ENCODE measurements at regions not wholly inside any gene's neighbourhood (a gene's known extent, or its start where the extent isn't known, plus 50 kb on each side); places are given as distances from the start of the nearest gene placed in this dataset.

- ChIA-PET POLR2A (no interaction called here), CTCF (no interaction called here)
- Mint-ChIP-seq H3K9me3 (no peaks in the 10 kb centered on the region), H3K27me3 (peaks cover 6 to 18% (median 8%) of the 10 kb centered on the region in 5 donors), H3K4me1 (peaks cover 8 to 17% (median 14%) of the 10 kb centered on the region in 7 donors), H3K27ac (peak overlapping the region in 1 of 9 donors; percentile 29), H3K4me3 (peak overlapping the region in 1 of 10 donors; percentile 36), H3K36me3 (no peaks in the 10 kb centered on the region)
- H3K9me3 ChIP-seq (ENCODE audit: control insufficient read depth in 2 of 3, low read length in 3 of 3): no peaks in the 10 kb centered on the region
- DNase-seq (peak in 1 of 9 donors; percentile 6), ATAC-seq (no peak)
- no peak overlapping the region for H3K4me3 ChIP-seq (ENCODE audit: low read length)
- no peaks in the 10 kb centered on the region for H3K27me3 ChIP-seq (ENCODE audit: control insufficient read depth in 2 of 2, insufficient read depth in 2 of 2, low read length in 2 of 2)
- no peaks in the 10 kb centered on the region for H3K36me3 ChIP-seq (ENCODE audit: control insufficient read depth in 2 of 3, insufficient read depth in 3 of 3, low read length in 3 of 3)
- H3K27ac ChIP-seq (ENCODE audit: low read depth, low read length): no peak overlapping the region
- H3K4me1 ChIP-seq (ENCODE audit: control insufficient read depth in 2 of 2, insufficient read depth in 2 of 2, low read length in 2 of 2): peaks cover 0 to 5% of the 10 kb centered on the region in 2 donors
- intact Hi-C loops (cut with micrococcal nuclease): no loop called here
Observed at GRCh38 chr2:158042666-158043065, 59.0 kb upstream of the UPP2 start.

GRCh38 chr2:158042245-158042644, 59.4 kb upstream of the UPP2 start:
- H3K9me3 ChIP-seq (ENCODE audit: control insufficient read depth in 2 of 3, low read length in 3 of 3): no peaks in the 10 kb centered on the region
- H3K36me3 Mint-ChIP-seq: no peaks in the 10 kb centered on the region
- ChIA-PET POLR2A (no interaction called here), CTCF (no interaction called here)
- H3K4me1 Mint-ChIP-seq: peaks cover 8 to 17% (median 14%) of the 10 kb centered on the region in 7 donors
- H3K36me3 ChIP-seq (ENCODE audit: control insufficient read depth in 2 of 3, insufficient read depth in 3 of 3, low read length in 3 of 3): no peaks in the 10 kb centered on the region
- peak; percentile 36 for ATAC-seq
- no peak overlapping the region for H3K27ac Mint-ChIP-seq
- no peak overlapping the region for H3K27ac ChIP-seq (ENCODE audit: low read depth, low read length)
- H3K4me3 ChIP-seq (ENCODE audit: low read length): no peak overlapping the region
- intact Hi-C loops (cut with micrococcal nuclease): no loop called here
- H3K27me3 ChIP-seq (ENCODE audit: control insufficient read depth in 2 of 2, insufficient read depth in 2 of 2, low read length in 2 of 2): no peaks in the 10 kb centered on the region
- H3K4me1 ChIP-seq (ENCODE audit: control insufficient read depth in 2 of 2, insufficient read depth in 2 of 2, low read length in 2 of 2): peaks cover 0 to 5% of the 10 kb centered on the region in 2 donors
- H3K27me3 Mint-ChIP-seq: peaks cover 8 to 21% (median 10%) of the 10 kb centered on the region in 5 donors
- no peaks in the 10 kb centered on the region for H3K9me3 Mint-ChIP-seq
- DNase-seq: no peak
- peak overlapping the region in 1 of 10 donors; percentile 36 for H3K4me3 Mint-ChIP-seq

- Histone ChIP-seq H3K9me3 (ENCODE audit: control insufficient read depth in 2 of 3, low read length in 3 of 3) (no peaks in the 10 kb centered on the region), H3K36me3 (ENCODE audit: control insufficient read depth in 2 of 3, insufficient read depth in 3 of 3, low read length in 3 of 3) (no peaks in the 10 kb centered on the region), H3K4me1 (ENCODE audit: control insufficient read depth in 2 of 2, insufficient read depth in 2 of 2, low read length in 2 of 2) (peaks cover 0 to 5% of the 10 kb centered on the region in 2 donors), H3K4me3 (ENCODE audit: low read length) (no peak overlapping the region), H3K27me3 (ENCODE audit: control insufficient read depth in 2 of 2, insufficient read depth in 2 of 2, low read length in 2 of 2) (no peaks in the 10 kb centered on the region), H3K27ac (ENCODE audit: low read depth, low read length) (no peak overlapping the region)
- peaks cover 3 to 23% (median 8%) of the 10 kb centered on the region in 5 donors for H3K27me3 Mint-ChIP-seq
- H3K27ac Mint-ChIP-seq: no peak overlapping the region
- intact Hi-C loops (cut with micrococcal nuclease): no loop called here
- ATAC-seq (no peak), DNase-seq (no peak)
- POLR2A ChIA-PET: no interaction called here
- H3K4me1 Mint-ChIP-seq: peaks cover 8 to 17% (median 14%) of the 10 kb centered on the region in 7 donors
- H3K4me3 Mint-ChIP-seq: no peak overlapping the region
- H3K9me3 Mint-ChIP-seq: no peaks in the 10 kb centered on the region
- no peaks in the 10 kb centered on the region for H3K36me3 Mint-ChIP-seq
- CTCF ChIA-PET: no interaction called here
Observed at GRCh38 chr2:158041400-158041799, 60.3 kb upstream of the UPP2 start.

- no peaks in the 10 kb centered on the region for H3K36me3 ChIP-seq (ENCODE audit: control insufficient read depth in 2 of 3, insufficient read depth in 3 of 3, low read length in 3 of 3)
- Mint-ChIP-seq H3K27me3 (peaks cover 0 to 29% (median 7%) of the 10 kb centered on the region in 5 donors), H3K4me1 (peaks cover 8 to 17% (median 14%) of the 10 kb centered on the region in 7 donors), H3K9me3 (no peaks in the 10 kb centered on the region), H3K36me3 (no peaks in the 10 kb centered on the region), H3K4me3 (no peak overlapping the region), H3K27ac (no peak overlapping the region)
- no peak for DNase-seq
- POLR2A ChIA-PET: no interaction called here
- H3K4me1 ChIP-seq (ENCODE audit: control insufficient read depth in 2 of 2, insufficient read depth in 2 of 2, low read length in 2 of 2): peaks cover 0 to 5% of the 10 kb centered on the region in 2 donors
- no peaks in the 10 kb centered on the region for H3K9me3 ChIP-seq (ENCODE audit: control insufficient read depth in 2 of 3, low read length in 3 of 3)
- no peak overlapping the region for H3K27ac ChIP-seq (ENCODE audit: low read depth, low read length)
- no peak for ATAC-seq
- no peak overlapping the region for H3K4me3 ChIP-seq (ENCODE audit: low read length)
- no peaks in the 10 kb centered on the region for H3K27me3 ChIP-seq (ENCODE audit: control insufficient read depth in 2 of 2, insufficient read depth in 2 of 2, low read length in 2 of 2)
- CTCF ChIA-PET: no interaction called here
- intact Hi-C loops (cut with micrococcal nuclease): no loop called here
Observed at GRCh38 chr2:158038901-158039300, 62.8 kb upstream of the UPP2 start.

- CTCF ChIA-PET: interaction anchor here (0.6 to 3.2 kb wide), 5 partner anchors 10 to 952 kb away, joined by 3 to 14 read pairs (median 11); no protein-coding TSS in a partner anchor
- no peaks in the 10 kb centered on the region for H3K36me3 Mint-ChIP-seq
- no peak overlapping the region for H3K27ac ChIP-seq (ENCODE audit: low read depth, low read length)
- peak in 2 of 9 donors; percentile 21 for DNase-seq
- intact Hi-C loops (cut with micrococcal nuclease): loop anchor here in 1 of 2 donors (1.0 kb wide), 2 partner anchors 711 to 720 kb away; no protein-coding TSS in a partner anchor
- H3K4me3 ChIP-seq (ENCODE audit: low read length): no peak overlapping the region
- no peaks in the 10 kb centered on the region for H3K4me1 Mint-ChIP-seq
- H3K27me3 ChIP-seq (ENCODE audit: control insufficient read depth in 2 of 2, insufficient read depth in 2 of 2, low read length in 2 of 2): no peaks in the 10 kb centered on the region
- no peaks in the 10 kb centered on the region for H3K9me3 ChIP-seq (ENCODE audit: control insufficient read depth in 2 of 3, low read length in 3 of 3)
- no peak overlapping the region for H3K4me3 Mint-ChIP-seq
- H3K9me3 Mint-ChIP-seq: no peaks in the 10 kb centered on the region
- peaks cover 0 to 44% (median 9%) of the 10 kb centered on the region in 5 donors for H3K27me3 Mint-ChIP-seq
- H3K36me3 ChIP-seq (ENCODE audit: control insufficient read depth in 2 of 3, insufficient read depth in 3 of 3, low read length in 3 of 3): no peaks in the 10 kb centered on the region
- POLR2A ChIA-PET: no interaction called here
- no peaks in the 10 kb centered on the region for H3K4me1 ChIP-seq (ENCODE audit: control insufficient read depth in 2 of 2, insufficient read depth in 2 of 2, low read length in 2 of 2)
- no peak overlapping the region for H3K27ac Mint-ChIP-seq
- peak; percentile 69 for ATAC-seq
Observed at GRCh38 chr2:158034198-158034866, 67.3 kb upstream of the UPP2 start.

GRCh38 chr2:158031371-158031770, 70.3 kb upstream of the UPP2 start:
- intact Hi-C loops (cut with micrococcal nuclease): no loop called here
- DNase-seq (no peak), ATAC-seq (no peak)
- Histone ChIP-seq H3K4me3 (ENCODE audit: low read length) (no peak overlapping the region), H3K27me3 (ENCODE audit: control insufficient read depth in 2 of 2, insufficient read depth in 2 of 2, low read length in 2 of 2) (no peaks in the 10 kb centered on the region), H3K36me3 (ENCODE audit: control insufficient read depth in 2 of 3, insufficient read depth in 3 of 3, low read length in 3 of 3) (no peaks in the 10 kb centered on the region), H3K27ac (ENCODE audit: low read depth, low read length) (no peak overlapping the region), H3K4me1 (ENCODE audit: control insufficient read depth in 2 of 2, insufficient read depth in 2 of 2, low read length in 2 of 2) (no peaks in the 10 kb centered on the region), H3K9me3 (ENCODE audit: control insufficient read depth in 2 of 3, low read length in 3 of 3) (no peaks in the 10 kb centered on the region)
- H3K4me3 Mint-ChIP-seq: no peak overlapping the region
- POLR2A ChIA-PET: no interaction called here
- peaks cover 0 to 37% (median 7%) of the 10 kb centered on the region in 5 donors for H3K27me3 Mint-ChIP-seq
- no peaks in the 10 kb centered on the region for H3K36me3 Mint-ChIP-seq
- no peaks in the 10 kb centered on the region for H3K4me1 Mint-ChIP-seq
- H3K9me3 Mint-ChIP-seq: no peaks in the 10 kb centered on the region
- CTCF ChIA-PET: interaction anchor here (0.6 to 3.2 kb wide), 5 partner anchors 8 to 730 kb away, joined by 3 to 11 read pairs (median 4); no protein-coding TSS in a partner anchor
- H3K27ac Mint-ChIP-seq: no peak overlapping the region

Data from naive thymus-derived CD4-positive, alpha-beta T cell (primary cell).